ENCODE measurements at regions not wholly inside any gene's neighbourhood (a gene's known extent, or its start where the extent isn't known, plus 50 kb on each side); places are given as distances from the start of the nearest gene placed in this dataset.

DNA sequence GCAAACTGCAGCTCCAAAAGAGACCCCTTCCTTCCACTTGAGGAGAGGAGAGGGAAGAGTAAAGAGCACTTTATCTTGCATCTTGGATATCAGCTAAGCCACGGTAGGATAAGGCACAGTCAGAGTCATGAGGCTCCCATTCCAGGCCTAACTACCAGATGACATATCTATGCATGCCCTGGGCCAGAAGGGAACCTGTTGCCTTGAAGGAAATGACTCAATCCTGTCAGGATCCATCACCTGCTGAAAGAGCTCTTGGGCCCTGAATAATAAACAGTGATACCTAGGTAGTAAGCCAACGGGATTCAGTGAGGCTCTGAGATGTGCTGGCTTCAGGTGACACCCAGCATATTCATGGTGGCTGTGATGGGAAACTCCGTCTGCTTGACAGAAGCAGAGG, 118.5 kb upstream of the EPHA3 start:
- Histone ChIP-seq H3K9ac (ENCODE audit: low read length) (no peak overlapping the region), H3K27me3 (ENCODE audit: insufficient read depth, low read length) (no peaks in the 10 kb centered on the region), H2BK5ac (ENCODE audit: low read depth, low read length, poor library complexity) (no peak overlapping the region), H3K23ac (ENCODE audit: low read length) (no peak overlapping the region), H2AK5ac (ENCODE audit: low read length) (no peak overlapping the region), H4K8ac (ENCODE audit: low read depth, low read length) (no peak overlapping the region), H4K12ac (ENCODE audit: low read depth, low read length) (no peak overlapping the region), H3K14ac (ENCODE audit: low read length) (no peak overlapping the region), H3K4me2 (ENCODE audit: low read length) (no peak overlapping the region), H2BK12ac (ENCODE audit: low read length) (no peak overlapping the region), H3K4me3 (ENCODE audit: low read depth, low read length) (no peak overlapping the region), H3K9me3 (ENCODE audit: insufficient read depth, low read depth, low read length) (no peaks in the 10 kb centered on the region), H3K36me3 (ENCODE audit: control insufficient read depth in 1 of 2, insufficient read depth in 2 of 2, low read length in 2 of 2) (no peaks in the 10 kb centered on the region), H3K18ac (ENCODE audit: low read length) (no peak overlapping the region), H2AFZ (ENCODE audit: insufficient read depth, low read length, poor library complexity) (no peak overlapping the region), H4K91ac (ENCODE audit: low read depth, low read length) (no peak overlapping the region), H3K4ac (ENCODE audit: low read depth, low read length) (no peak overlapping the region), H2BK120ac (ENCODE audit: insufficient read depth, low read length, poor library complexity) (no peak overlapping the region), H3K27ac (ENCODE audit: low read depth, low read length) (no peak overlapping the region), H3K4me1 (ENCODE audit: control insufficient read depth in 1 of 2, insufficient read depth in 2 of 2, low read length in 2 of 2) (peaks cover 0 to 2% of the 10 kb centered on the region in 2 experiments), H3K79me1 (ENCODE audit: low read length) (peaks cover 2% of the 10 kb centered on the region), H3K79me2 (ENCODE audit: control insufficient read depth, insufficient read depth, low read length, poor library complexity) (no peaks in the 10 kb centered on the region)
- WGBS (ENCODE audit: extremely low coverage, insufficient coverage, insufficient read length), result no CpG with 5 or more reads among the region's 3 CpGs
- DNase-seq, result peak; percentile 2 to 9

DNA sequence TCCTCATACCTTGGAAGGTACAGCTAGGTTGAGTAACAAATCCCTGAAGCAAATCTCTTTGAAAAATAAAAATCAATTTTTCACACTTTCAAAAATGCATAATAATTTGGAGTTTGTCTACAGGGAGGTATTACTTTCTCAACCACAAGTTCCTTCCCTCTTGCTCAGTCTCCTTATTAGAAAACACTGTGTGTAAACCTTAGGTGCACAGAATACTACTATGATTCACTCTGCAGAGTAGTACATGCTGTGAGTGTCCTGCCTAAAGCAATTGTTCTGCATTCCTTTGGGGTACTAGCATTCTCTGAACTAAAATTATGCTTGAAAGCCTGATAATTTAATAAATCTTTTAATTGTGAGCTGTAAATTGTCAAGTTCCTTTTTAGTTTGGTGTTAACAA, 115.9 kb upstream of the EPHA3 start:
- H2AK5ac ChIP-seq (ENCODE audit: low read length), result no peak overlapping the region
- H3K36me3 ChIP-seq (ENCODE audit: control insufficient read depth in 1 of 2, insufficient read depth in 2 of 2, low read length in 2 of 2), result no peaks in the 10 kb centered on the region
- H3K23ac ChIP-seq (ENCODE audit: low read length), result no peak overlapping the region
- H3K4me3 ChIP-seq (ENCODE audit: low read depth, low read length), result no peak overlapping the region
- H2BK5ac ChIP-seq (ENCODE audit: low read depth, low read length, poor library complexity), result no peak overlapping the region
- H3K27ac ChIP-seq (ENCODE audit: low read depth, low read length), result no peak overlapping the region
- H4K8ac ChIP-seq (ENCODE audit: low read depth, low read length), result no peak overlapping the region
- H4K12ac ChIP-seq (ENCODE audit: low read depth, low read length), result no peak overlapping the region
- peaks cover 2% of the 10 kb centered on the region for H3K79me1 ChIP-seq (ENCODE audit: low read length)
- no peak overlapping the region for H3K18ac ChIP-seq (ENCODE audit: low read length)
- no peak overlapping the region for H4K91ac ChIP-seq (ENCODE audit: low read depth, low read length)
- H3K9ac ChIP-seq (ENCODE audit: low read length), result no peak overlapping the region
- DNase-seq, result no peak
- H3K9me3 ChIP-seq (ENCODE audit: insufficient read depth, low read depth, low read length), result no peaks in the 10 kb centered on the region
- peaks cover 0 to 2% of the 10 kb centered on the region in 2 experiments for H3K4me1 ChIP-seq (ENCODE audit: control insufficient read depth in 1 of 2, insufficient read depth in 2 of 2, low read length in 2 of 2)
- no peak overlapping the region for H3K4ac ChIP-seq (ENCODE audit: low read depth, low read length)
- no peak overlapping the region for H2BK120ac ChIP-seq (ENCODE audit: insufficient read depth, low read length, poor library complexity)
- H3K79me2 ChIP-seq (ENCODE audit: control insufficient read depth, insufficient read depth, low read length, poor library complexity), result no peaks in the 10 kb centered on the region
- H2BK12ac ChIP-seq (ENCODE audit: low read length), result no peak overlapping the region
- H3K4me2 ChIP-seq (ENCODE audit: low read length), result no peak overlapping the region
- H3K27me3 ChIP-seq (ENCODE audit: insufficient read depth, low read length), result no peaks in the 10 kb centered on the region
- H3K14ac ChIP-seq (ENCODE audit: low read length), result no peak overlapping the region
- no peak overlapping the region for H2AFZ ChIP-seq (ENCODE audit: insufficient read depth, low read length, poor library complexity)

DNA sequence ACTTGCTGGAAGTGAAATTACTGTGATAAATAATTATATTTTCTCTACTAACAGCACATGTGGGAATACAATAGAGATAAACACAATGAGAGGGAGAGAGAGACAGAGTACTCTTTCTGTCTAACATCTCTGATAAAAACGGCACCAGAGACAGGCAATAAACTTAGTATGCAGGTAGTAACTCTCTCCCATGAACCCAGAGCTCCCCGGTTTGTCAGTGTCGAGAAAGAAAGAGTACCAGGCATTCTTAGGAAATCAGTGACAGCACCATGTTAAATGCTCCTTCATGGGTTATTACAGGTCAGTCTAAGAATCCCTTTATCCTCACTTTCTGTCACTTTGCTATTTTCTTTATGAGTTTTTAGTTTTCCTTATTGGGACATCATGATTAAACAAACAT, 110.7 kb upstream of the EPHA3 start:
- no peaks in the 10 kb centered on the region for H3K4me1 ChIP-seq (ENCODE audit: control insufficient read depth in 1 of 2, insufficient read depth in 2 of 2, low read length in 2 of 2)
- no peak overlapping the region for H2BK12ac ChIP-seq (ENCODE audit: low read length)
- no peak overlapping the region for H3K27ac ChIP-seq (ENCODE audit: low read depth, low read length)
- H3K23ac ChIP-seq (ENCODE audit: low read length), result no peak overlapping the region
- H3K9me3 ChIP-seq (ENCODE audit: insufficient read depth, low read depth, low read length), result no peaks in the 10 kb centered on the region
- no peak overlapping the region for H4K12ac ChIP-seq (ENCODE audit: low read depth, low read length)
- no peaks in the 10 kb centered on the region for H3K36me3 ChIP-seq (ENCODE audit: control insufficient read depth in 1 of 2, insufficient read depth in 2 of 2, low read length in 2 of 2)
- no peak overlapping the region for H2BK120ac ChIP-seq (ENCODE audit: insufficient read depth, low read length, poor library complexity)
- H2AFZ ChIP-seq (ENCODE audit: insufficient read depth, low read length, poor library complexity), result no peak overlapping the region
- no peaks in the 10 kb centered on the region for H3K79me2 ChIP-seq (ENCODE audit: control insufficient read depth, insufficient read depth, low read length, poor library complexity)
- no peak overlapping the region for H3K18ac ChIP-seq (ENCODE audit: low read length)
- no peak overlapping the region for H2BK5ac ChIP-seq (ENCODE audit: low read depth, low read length, poor library complexity)
- H2AK5ac ChIP-seq (ENCODE audit: low read length), result no peak overlapping the region
- DNase-seq, result no peak
- no peak overlapping the region for H3K4me3 ChIP-seq (ENCODE audit: low read depth, low read length)
- H3K79me1 ChIP-seq (ENCODE audit: low read length), result no peaks in the 10 kb centered on the region
- H4K91ac ChIP-seq (ENCODE audit: low read depth, low read length), result no peak overlapping the region
- H3K4ac ChIP-seq (ENCODE audit: low read depth, low read length), result no peak overlapping the region
- no peak overlapping the region for H3K14ac ChIP-seq (ENCODE audit: low read length)
- no peak overlapping the region for H4K8ac ChIP-seq (ENCODE audit: low read depth, low read length)
- no peak overlapping the region for H3K4me2 ChIP-seq (ENCODE audit: low read length)
- no peak overlapping the region for H3K9ac ChIP-seq (ENCODE audit: low read length)
- no CpG with 5 or more reads among the region's 3 CpGs for WGBS (ENCODE audit: extremely low coverage, insufficient coverage, insufficient read length)
- H3K27me3 ChIP-seq (ENCODE audit: insufficient read depth, low read length), result no peaks in the 10 kb centered on the region

DNA sequence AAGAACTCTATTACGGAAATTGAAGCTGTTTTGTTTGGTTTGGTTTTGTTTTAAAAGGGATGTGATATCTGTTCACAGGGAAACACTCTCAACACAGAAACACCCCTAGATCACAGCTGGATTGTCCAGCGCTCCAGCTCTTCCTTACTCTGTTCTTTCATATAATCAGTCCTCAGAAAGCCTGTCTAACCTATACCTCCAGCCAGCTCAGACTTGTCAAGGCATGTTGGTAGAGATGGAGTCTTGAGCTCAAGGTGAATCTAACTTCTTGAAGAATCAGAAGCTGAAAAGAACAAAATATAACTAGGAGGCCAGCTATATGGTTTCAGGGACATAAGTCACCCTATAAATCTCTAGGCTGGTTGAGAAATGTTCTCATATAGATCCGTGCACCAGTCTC, 110.2 kb upstream of the EPHA3 start:
- Histone ChIP-seq H3K79me1 (ENCODE audit: low read length) (no peaks in the 10 kb centered on the region), H3K18ac (ENCODE audit: low read length) (no peak overlapping the region), H3K9ac (ENCODE audit: low read length) (no peak overlapping the region), H2BK5ac (ENCODE audit: low read depth, low read length, poor library complexity) (no peak overlapping the region), H2AFZ (ENCODE audit: insufficient read depth, low read length, poor library complexity) (no peak overlapping the region), H4K12ac (ENCODE audit: low read depth, low read length) (no peak overlapping the region), H3K27ac (ENCODE audit: low read depth, low read length) (no peak overlapping the region), H4K8ac (ENCODE audit: low read depth, low read length) (no peak overlapping the region), H3K9me3 (ENCODE audit: insufficient read depth, low read depth, low read length) (no peaks in the 10 kb centered on the region), H2BK120ac (ENCODE audit: insufficient read depth, low read length, poor library complexity) (no peak overlapping the region), H3K23ac (ENCODE audit: low read length) (no peak overlapping the region), H3K14ac (ENCODE audit: low read length) (no peak overlapping the region), H3K4me1 (ENCODE audit: control insufficient read depth in 1 of 2, insufficient read depth in 2 of 2, low read length in 2 of 2) (no peaks in the 10 kb centered on the region), H3K4me2 (ENCODE audit: low read length) (no peak overlapping the region), H2AK5ac (ENCODE audit: low read length) (no peak overlapping the region), H3K79me2 (ENCODE audit: control insufficient read depth, insufficient read depth, low read length, poor library complexity) (no peaks in the 10 kb centered on the region), H4K91ac (ENCODE audit: low read depth, low read length) (no peak overlapping the region), H2BK12ac (ENCODE audit: low read length) (no peak overlapping the region), H3K36me3 (ENCODE audit: control insufficient read depth in 1 of 2, insufficient read depth in 2 of 2, low read length in 2 of 2) (no peaks in the 10 kb centered on the region), H3K4ac (ENCODE audit: low read depth, low read length) (no peak overlapping the region), H3K27me3 (ENCODE audit: insufficient read depth, low read length) (no peaks in the 10 kb centered on the region), H3K4me3 (ENCODE audit: low read depth, low read length) (no peak overlapping the region)
- no CpG with 5 or more reads among the region's 3 CpGs for WGBS (ENCODE audit: extremely low coverage, insufficient coverage, insufficient read length)
- DNase-seq, result no peak

Measured in trophoblast cell (in vitro differentiated cells and primary cell).